WTC11 (cell line): ENCODE measurements at regions not wholly inside any gene's neighbourhood (a gene's known extent, or its start where the extent isn't known, plus 50 kb on each side); places are given as distances from the start of the nearest gene placed in this dataset.

Source experiments
- ATAC-seq: fragments of 200-7000 bp; cut with Tn5 transposase; 2 replicates; pipeline ENCODE4 v1.10.0; 2021; ENCODE audit warnings: mild to moderate bottlenecking, moderate library complexity
- CTCF ChIA-PET: fragments of 300-600 bp; sonication (Branson Sonifier 250); formaldehyde crosslinking; loops from one replicate; lab custom pipeline; 2021; ENCODE audit warnings: antibody characterized with exemption; lab: Charles Lee
- POLR2A ChIA-PET: fragments of 350-600 bp; sonication (Branson Sonifier 250); formaldehyde crosslinking; loops from one replicate; lab custom pipeline; 2021; ENCODE audit warnings: antibody characterized with exemption; lab: Charles Lee
- DNase-seq: peaks from one replicate; pipeline ENCODE4 v3.0.0; 2021; ENCODE audit warnings: low spot score
- H3K27ac Mint-ChIP-seq: 2 replicates; pipeline ENCODE4 v1.8.0; 2021; ENCODE audit warnings: mixed read lengths
- H3K27me3 Mint-ChIP-seq: 2 replicates; pipeline ENCODE4 v1.8.0; 2021; ENCODE audit warnings: low read depth, mild to moderate bottlenecking, moderate library complexity, mixed read lengths
- H3K36me3 Mint-ChIP-seq: 2 replicates; pipeline ENCODE4 v1.8.0; 2021; ENCODE audit warnings: mixed read lengths
- H3K4me1 Mint-ChIP-seq: 2 replicates; pipeline ENCODE4 v1.8.0; 2022; ENCODE audit warnings: mixed read lengths
- H3K4me3 Mint-ChIP-seq: 2 replicates; pipeline ENCODE4 v1.8.0; 2021; ENCODE audit warnings: mild to moderate bottlenecking, moderate library complexity, mixed read lengths
- H3K9me3 Mint-ChIP-seq: 2 replicates; pipeline ENCODE4 v1.8.0; 2021; ENCODE audit warnings: mixed read lengths
- ATF2 ChIP-seq: sonication (generic); formaldehyde crosslinking; IDR thresholded peaks from 2 replicates; pipeline ENCODE4 v1.8.1; 2022; ENCODE audit warnings: low read depth, missing genetic modification reagents, borderline replicate concordance
- CDX4 ChIP-seq: fragments of 250-450 bp; sonication (Bioruptor Pico); IDR thresholded peaks from 2 replicates; pipeline ENCODE4 v1.9.0; 2021; ENCODE audit warnings: moderate library complexity, mild to moderate bottlenecking, inconsistent platforms, borderline replicate concordance
- CREM ChIP-seq: sonication (generic); formaldehyde crosslinking; IDR thresholded peaks from 2 replicates; pipeline ENCODE4 v1.8.1; 2022; ENCODE audit warnings: mild to moderate bottlenecking, missing genetic modification reagents, moderate library complexity
- EMX1 ChIP-seq: fragments of 250-450 bp; sonication (Bioruptor Pico); IDR thresholded peaks from 2 replicates; pipeline ENCODE4 v1.8.0; 2021; ENCODE audit warnings: mild to moderate bottlenecking
- ERG ChIP-seq: fragments of 250-450 bp; sonication (Bioruptor Pico); IDR thresholded peaks from 2 replicates; pipeline ENCODE4 v1.8.0; 2021; ENCODE audit warnings: mild to moderate bottlenecking
- FOXP4 ChIP-seq: sonication (generic); formaldehyde crosslinking; IDR thresholded peaks from 2 replicates; pipeline ENCODE4 v1.8.0; 2022; ENCODE audit warnings: mild to moderate bottlenecking, missing genetic modification reagents
- GRHL2 ChIP-seq: fragments of 250-450 bp; sonication (Bioruptor Pico); IDR thresholded peaks from 2 replicates; pipeline ENCODE4 v1.8.0; 2022; ENCODE audit warnings: mild to moderate bottlenecking, moderate library complexity; ENCODE audit not compliant: insufficient replicate concordance, severe bottlenecking
- NR1H2 ChIP-seq: sonication (generic); formaldehyde crosslinking; IDR thresholded peaks from 2 replicates; pipeline ENCODE4 v1.9.0; 2021; ENCODE audit warnings: mild to moderate bottlenecking, moderate library complexity, missing genetic modification reagents
- RORB ChIP-seq: fragments of 250-450 bp; sonication (Bioruptor Pico); IDR thresholded peaks from 2 replicates; pipeline ENCODE4 v1.9.0; 2021; ENCODE audit warnings: mild to moderate bottlenecking
- SP1 ChIP-seq: sonication (generic); formaldehyde crosslinking; conservative IDR thresholded peaks from 2 replicates; pipeline ENCODE4 v1.8.1; 2022; ENCODE audit warnings: missing genetic modification reagents
- TEAD4 ChIP-seq: sonication (generic); formaldehyde crosslinking; IDR thresholded peaks from 2 replicates; pipeline ENCODE4 v1.8.0; 2022; ENCODE audit warnings: mild to moderate bottlenecking, missing genetic modification reagents
- ZNF317 ChIP-seq: sonication (generic); formaldehyde crosslinking; IDR thresholded peaks from 2 replicates; pipeline ENCODE4 v1.8.1; 2023; ENCODE audit warnings: low read depth, mild to moderate bottlenecking, moderate library complexity, missing genetic modification reagents, borderline replicate concordance
- ZNF425 ChIP-seq: fragments of 250-450 bp; sonication (Bioruptor Pico); conservative IDR thresholded peaks from 2 replicates; pipeline ENCODE4 v1.9.0; 2021; ENCODE audit warnings: mild to moderate bottlenecking
- ZNF512 ChIP-seq: sonication (generic); formaldehyde crosslinking; IDR thresholded peaks from 2 replicates; pipeline ENCODE4 v1.8.1; 2022; ENCODE audit warnings: missing genetic modification reagents, borderline replicate concordance
- ZSCAN18 ChIP-seq: fragments of 250-450 bp; sonication (Bioruptor Pico); IDR thresholded peaks from 2 replicates; pipeline ENCODE4 v2.1.2; 2022; ENCODE audit warnings: mild to moderate bottlenecking, moderate library complexity

- no peak for TF ChIP-seq CDX4 (CRISPR knock-in tag)
- TF ChIP-seq TEAD4: no peak
- no peak for TF ChIP-seq CREM (CRISPR knock-in tag)
Measured at GRCh38 chr3:72496051-72496670, 352.1 kb downstream of the SHQ1 start (continued).

GRCh38 chr3:72494626-72495025, 353.6 kb downstream of the SHQ1 start:
- Mint-ChIP-seq H3K4me3 (no peak overlapping the region), H3K4me1 (peaks cover 27% of the 10 kb centered on the region)
- DNase-seq: no peak

More at GRCh38 chr3:72494626-72495025, 353.6 kb downstream of the SHQ1 start:
- POLR2A ChIA-PET: no interaction called here
- no peaks in the 10 kb centered on the region; the same call in 1 of the 2 replicates for H3K36me3 Mint-ChIP-seq
- ATAC-seq: no peak
- H3K27me3 Mint-ChIP-seq: no peaks in the 10 kb centered on the region
- TF ChIP-seq ATF2 (CRISPR knock-in tag) (no peak), RORB (CRISPR knock-in tag) (no peak), ZNF512 (no peak), ZNF317 (CRISPR knock-in tag) (no peak), GRHL2 (CRISPR knock-in tag) (no peak), FOXP4 (CRISPR knock-in tag) (no peak), ZNF425 (CRISPR knock-in tag) (no peak), NR1H2 (CRISPR knock-in tag) (no peak), EMX1 (CRISPR knock-in tag) (no peak), SP1 (CRISPR knock-in tag) (no peak), ERG (CRISPR knock-in tag) (no peak), ZSCAN18 (CRISPR knock-in tag) (no peak)
- TF ChIP-seq, all 79 proteins: peak for 0
- H3K27ac Mint-ChIP-seq: no peak overlapping the region
- H3K9me3 Mint-ChIP-seq: peaks cover 20% of the 10 kb centered on the region
- CTCF ChIA-PET: no interaction called here
